ENCODE measurements at regions not wholly inside any gene's neighbourhood (a gene's known extent, or its start where the extent isn't known, plus 50 kb on each side); places are given as distances from the start of the nearest gene placed in this dataset.

DNA sequence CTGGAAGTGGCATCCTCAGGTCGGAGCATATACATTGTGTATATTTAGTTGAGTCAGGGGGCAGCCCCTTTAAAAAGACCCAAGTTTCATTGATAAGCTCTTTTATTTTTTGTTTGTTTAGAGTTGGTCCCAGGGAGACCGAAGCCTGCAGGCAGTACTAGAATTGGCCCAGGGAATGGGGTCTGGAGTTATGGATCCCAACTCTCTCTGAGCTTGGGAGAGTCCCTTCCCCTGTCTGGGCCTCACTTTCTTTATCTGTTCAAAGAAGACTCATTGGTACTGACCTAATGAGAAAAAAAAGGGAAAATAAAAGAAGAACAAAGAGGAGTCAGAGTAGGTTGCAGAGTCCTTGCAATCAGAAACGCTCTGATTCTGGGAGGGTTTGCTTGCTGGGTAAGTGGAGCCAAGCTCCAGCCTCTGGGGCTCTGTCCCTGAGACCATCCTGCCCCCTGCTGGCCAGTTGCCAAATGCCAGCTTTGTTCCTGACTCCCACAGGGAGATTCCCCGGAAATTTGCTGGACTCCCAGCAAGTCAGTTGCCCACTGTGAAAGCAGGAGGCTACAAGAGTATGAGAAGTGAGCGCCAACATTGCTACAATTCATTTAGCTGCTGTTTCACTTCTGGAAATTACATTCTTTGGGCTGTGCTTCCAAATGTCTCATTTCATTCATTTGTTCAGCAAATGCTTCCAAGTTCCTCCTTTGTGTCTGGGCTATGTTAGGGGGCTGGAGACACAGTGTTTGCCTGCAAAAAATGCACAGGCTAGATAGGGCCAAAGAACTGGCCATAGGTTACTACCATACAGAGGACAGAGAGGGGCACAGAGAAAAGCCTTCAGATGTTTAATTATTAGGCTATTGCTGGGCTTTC lies 156.2 kb downstream of the MELK start:
- peak; percentile 56 for DNase-seq (ENCODE audit: low read depth)

DNA sequence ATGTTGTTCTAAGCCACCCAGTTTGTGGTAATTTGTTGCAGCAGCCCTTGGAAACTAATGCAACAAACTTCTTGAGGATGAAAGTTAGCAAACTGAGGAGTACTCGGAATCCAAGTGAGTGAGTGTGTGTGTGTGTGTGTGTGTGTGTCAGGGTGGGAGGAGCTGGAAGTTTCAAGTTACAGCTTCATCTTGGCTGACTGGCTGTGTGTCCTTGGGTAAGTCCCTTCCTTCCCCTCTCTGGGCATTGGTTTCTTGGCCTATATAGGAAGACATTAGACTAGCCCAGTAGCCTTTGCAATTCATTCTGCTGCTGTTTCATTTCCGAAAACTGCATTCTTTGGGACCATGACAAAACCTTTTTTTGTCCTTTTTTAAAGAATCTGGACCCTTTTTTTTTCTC lies 157.2 kb downstream of the MELK start:
- no peak for DNase-seq (ENCODE audit: low read depth)

DNA sequence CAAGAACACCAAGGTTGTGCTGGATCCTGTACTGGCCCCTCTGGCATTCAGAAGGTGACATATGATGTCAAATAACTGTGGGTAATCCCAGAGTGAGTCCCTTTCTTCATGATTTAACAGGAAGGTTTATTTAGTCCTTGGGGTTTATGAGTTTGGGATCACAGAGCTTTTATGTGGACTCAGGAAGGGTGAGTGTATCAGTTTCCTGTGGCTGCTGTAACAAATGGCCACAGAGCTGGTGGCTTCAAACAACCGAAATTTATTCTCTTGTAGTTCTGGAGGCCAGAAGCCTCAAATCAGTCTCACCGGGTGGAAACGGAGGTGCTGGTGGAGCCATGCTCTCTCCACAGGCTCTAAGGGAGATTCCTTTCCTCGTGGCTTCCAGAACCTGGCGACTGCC lies 157.7 kb downstream of the MELK start:
- DNase-seq (ENCODE audit: low read depth) = no peak

DNA sequence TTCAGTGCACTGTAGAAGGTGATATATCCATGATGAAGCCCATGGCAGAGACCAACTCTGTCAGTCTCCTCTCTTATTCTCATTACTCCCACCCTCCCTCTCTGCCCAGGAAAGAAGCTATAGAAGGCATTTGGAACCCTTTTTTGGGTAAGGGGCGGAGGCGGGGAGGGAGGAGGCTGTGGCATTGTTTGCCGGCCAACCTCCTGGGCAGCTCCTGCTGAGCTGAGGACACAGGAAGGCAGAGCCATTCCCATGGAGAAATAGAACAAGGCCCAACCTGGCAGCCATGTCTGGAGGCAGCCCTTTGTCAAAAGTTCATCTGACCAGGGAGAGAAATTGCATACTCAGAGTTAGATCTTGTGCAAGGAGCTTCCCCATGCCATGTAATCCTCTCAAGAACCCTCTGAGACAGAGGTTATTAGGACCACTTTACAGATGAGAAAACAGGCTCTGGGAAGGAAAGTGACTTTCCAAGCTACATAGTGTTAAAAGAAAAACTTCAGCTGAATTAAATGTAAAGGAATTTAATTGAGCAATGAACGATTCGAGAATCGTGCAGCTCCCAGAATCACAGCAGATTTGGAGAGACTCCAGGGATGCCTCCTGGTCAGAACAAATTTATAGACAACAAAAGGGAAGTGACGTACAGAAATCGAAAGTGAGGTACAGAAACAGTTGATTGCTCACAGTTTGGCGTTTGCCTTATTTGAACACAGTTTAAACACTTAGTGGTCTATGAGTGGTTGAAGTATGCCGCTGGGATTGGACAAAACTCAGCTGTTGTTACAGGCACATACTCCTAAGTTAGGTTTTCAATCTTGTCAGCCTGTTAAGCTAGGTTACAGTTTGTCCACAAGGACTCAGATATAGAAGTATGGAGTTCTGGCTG lies 158.6 kb downstream of the MELK start:
- DNase-seq (ENCODE audit: low read depth) = no peak

DNA sequence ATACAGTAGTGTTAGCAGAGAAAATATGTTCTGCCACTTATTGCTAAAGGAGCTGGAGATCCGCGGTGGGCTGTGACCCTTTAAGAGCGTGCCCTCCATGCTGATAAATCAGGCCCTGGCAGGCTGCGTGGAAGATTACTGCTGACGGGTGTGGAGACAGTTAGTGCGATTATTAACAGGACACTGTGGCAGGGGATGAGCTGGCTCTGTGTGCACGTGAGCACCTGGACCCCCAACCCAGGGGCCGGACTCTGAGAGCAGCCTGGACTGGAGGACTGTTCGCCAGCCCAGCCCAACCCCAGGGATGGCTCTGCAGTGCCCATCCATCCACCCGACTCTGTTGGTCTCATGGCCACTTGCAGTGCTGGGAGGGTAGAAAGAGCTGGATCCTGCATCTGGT lies 162.0 kb downstream of the MELK start:
- no peak for DNase-seq (ENCODE audit: low read depth)

DNA sequence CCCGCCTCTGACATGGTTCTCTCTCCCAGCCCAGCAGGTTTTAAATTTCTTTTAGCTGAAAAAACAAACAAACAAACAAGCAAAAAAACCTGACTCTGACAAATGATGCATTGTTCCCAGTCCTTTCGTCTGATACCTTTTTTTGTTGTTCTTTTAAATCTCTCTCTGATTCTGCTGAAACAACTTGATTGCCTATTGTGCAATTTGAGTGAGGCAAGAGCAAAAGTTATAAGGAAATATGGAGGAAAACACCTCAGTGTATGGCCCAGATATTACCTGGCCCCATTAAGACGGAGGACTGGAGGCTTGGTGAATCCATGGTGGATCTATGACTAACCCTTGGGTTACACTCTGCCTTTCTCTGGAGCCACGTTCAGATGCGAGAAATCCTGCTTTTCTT lies 164.0 kb downstream of the MELK start:
- no peak for DNase-seq (ENCODE audit: low read depth)

DNA sequence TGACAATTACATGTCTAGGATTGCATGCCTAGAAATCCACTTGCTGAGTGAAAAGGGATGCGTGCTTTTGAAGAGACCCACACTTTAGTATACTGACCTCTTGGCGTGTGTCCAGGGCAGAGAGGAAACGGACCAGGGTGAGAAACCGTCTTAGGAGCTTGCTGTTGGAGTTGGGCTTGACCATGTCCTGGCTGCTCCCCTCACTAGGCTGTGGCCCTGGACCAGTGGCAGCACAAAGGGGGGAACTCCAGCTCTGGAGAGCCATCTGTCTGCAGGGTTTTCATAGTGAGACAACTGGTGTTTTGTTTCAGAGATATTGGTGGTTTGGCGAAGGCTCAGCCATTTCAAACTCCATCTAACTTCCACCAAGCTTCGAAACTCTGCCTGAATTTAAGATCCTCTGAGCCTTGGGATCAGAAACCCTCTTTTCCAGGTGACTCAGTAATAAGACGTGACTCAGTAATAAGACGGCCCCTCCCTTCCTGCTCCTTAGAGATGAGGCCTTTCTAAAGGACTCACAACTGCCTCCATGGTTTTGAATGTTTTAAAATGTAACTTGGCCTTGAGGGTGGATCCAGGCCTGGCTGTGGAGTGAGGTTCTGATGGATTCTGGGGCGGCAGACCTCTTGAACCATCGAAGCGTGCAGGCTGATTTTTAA lies 165.8 kb downstream of the MELK start:
- DNase-seq (ENCODE audit: low read depth) = no peak

DNA sequence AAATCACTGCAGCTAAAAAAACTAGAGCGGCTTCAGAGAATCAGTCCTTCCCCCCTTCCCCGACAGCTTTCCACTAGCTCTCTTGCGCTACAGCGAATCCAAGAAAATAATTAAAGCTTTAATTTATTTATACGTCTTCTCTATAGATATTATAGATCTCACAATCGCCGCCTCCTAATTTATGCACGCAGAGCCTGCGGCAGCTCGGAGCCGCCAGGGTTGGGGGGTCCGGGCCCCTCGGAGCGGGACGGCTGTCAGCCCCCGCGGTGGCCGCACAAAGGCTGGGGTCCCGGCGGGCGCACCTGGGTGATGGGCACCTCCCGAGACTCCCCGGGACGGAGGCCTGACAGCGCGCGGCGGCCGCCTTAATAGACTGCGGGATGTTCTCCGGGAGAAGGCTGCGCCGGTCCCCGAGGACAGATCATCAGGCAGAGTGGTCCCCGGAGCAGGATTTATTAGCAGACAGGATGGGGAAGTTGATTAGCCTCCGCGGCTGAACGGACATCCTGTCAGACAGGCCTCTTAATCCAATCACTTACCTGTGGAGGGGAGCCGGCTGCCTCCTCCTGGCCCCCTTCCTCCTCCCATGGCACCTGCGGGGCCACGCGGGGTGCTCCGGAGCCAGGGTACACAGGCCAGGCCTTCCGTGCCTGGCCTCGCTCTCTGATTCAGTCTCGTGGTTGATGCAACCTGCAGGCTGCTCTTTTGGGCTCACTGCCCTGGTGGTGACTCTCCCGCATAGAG lies 166.8 kb downstream of the MELK start:
- no peak for DNase-seq (ENCODE audit: low read depth)

DNA sequence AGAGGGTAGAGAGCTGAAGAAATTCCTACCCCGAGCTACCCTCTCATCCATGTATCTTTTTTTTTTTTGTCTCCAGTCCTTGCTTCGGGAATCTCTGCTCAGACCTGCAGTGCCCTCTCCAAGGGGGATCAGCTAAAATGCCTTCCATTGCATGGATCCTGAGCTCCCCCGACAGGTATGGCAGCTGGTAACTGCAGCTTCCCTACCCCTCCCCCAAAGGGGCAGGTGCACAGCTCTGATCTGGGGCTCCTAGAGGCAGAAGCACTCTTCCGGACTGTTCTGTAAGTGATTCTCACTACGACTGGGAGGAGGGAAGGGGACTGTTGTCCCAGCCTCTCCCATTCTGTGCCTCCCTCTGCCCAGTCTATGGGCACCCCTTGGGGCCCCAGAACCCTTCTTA lies 169.6 kb downstream of the MELK start:
- DNase-seq (ENCODE audit: low read depth) = no peak

DNA sequence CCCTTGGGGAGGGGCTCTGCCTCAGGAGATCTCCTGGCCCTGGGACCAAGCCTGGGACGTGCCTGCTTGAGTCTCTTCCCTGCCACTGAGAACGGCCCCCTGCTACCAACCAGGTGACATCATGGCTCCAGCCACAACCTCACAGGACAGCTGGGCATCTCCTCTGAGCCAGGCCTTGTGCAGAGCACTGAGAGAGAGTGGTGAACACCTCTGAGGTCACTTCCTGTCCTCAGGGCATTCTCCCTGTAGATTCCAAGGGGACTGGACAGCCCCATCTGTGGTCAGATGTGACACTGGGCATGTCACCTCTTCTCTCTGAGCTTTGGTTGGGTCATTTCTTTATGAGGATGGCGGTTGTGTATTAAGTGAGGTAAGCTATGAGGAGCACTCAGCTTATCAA lies 172.0 kb downstream of the MELK start:
- DNase-seq (ENCODE audit: low read depth) = no peak

DNA sequence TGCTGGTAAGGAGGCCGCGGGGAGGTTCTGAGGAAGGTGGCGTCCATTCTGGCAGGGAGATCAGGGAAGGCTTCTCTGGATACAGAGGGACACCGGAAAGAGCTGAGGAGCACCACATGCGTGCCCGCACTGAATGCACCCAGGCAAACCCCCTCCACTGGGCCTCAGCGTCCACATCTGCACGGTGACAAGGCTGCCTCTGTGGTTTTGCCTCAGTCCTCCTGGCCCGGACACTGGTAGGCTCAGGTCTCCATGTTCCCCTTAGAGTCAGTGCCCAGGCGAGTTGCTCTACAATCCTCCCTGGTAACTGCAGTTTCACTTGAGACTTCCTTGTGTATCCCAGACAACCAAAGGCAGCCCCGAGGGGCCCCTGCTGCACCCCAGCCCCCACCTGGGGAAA lies 173.3 kb downstream of the MELK start:
- DNase-seq (ENCODE audit: low read depth) = no peak

DNA sequence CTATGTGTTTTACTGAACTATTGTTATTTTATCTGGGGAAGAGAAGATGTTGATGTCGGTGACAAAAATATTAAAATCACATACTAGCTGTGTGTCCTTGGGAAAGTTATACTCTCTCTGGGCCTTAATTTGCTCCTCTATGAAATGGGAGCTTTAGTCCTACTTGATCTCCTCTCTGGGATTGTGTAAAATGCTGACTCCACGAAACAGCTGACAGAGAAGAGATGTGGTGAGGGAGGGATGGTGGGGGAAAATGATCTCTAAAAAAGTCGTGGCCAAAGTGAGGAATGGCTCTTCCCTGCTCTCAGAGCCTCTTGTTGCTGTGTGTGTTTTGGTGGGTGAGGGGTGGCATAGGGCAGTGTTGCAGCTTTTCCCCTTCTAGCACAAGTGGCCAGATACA lies 173.7 kb downstream of the MELK start:
- DNase-seq (ENCODE audit: low read depth) = no peak

DNA sequence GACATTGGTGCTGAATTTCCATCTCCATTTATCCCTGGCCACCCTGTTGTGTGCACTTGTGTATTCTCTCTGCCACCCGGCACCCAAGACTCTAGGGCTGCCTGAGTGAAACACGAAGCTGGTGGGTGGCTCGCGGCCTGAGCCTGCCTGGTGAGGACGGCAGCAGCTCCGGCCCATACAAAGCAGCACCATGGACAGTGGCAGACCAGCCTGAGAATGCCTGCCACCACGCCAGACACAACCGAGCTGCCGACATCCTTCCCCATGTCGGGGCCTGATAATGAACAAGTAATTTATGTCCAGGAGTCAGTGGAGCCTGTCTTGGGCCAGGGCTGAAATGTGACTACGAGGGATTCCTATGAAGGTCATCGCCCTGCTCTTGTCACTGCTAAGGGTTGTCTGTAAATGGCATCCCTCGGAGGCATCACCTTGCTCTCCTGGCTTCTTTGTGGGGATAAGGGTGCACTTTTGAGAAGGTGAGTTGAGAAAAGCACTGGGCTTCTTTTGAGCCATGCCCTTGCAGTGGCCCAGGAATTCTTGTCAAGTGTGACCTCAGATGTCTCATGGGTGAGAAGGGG lies 175.7 kb downstream of the MELK start:
- no peak for DNase-seq (ENCODE audit: low read depth)

DNA sequence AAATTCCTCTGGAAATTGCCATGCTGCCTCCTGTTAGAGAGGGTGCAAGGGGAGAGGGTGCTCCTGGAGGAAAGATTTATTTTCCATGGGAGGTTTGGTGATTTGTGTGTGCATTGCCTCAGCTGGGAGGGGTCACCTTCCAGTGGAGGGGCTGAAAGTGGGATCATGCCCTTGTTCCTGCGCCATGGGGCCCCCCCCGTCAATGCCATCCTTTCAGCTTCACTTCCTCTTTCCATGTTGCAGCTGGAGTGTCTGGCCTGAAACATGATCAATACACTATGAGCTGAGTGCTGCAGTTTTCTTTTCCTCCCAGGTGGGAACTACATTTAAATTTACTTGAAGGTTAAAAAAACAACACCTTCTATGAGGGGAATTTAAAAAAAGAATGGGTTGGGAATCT lies 176.8 kb downstream of the MELK start:
- no peak for DNase-seq (ENCODE audit: low read depth)

DNA sequence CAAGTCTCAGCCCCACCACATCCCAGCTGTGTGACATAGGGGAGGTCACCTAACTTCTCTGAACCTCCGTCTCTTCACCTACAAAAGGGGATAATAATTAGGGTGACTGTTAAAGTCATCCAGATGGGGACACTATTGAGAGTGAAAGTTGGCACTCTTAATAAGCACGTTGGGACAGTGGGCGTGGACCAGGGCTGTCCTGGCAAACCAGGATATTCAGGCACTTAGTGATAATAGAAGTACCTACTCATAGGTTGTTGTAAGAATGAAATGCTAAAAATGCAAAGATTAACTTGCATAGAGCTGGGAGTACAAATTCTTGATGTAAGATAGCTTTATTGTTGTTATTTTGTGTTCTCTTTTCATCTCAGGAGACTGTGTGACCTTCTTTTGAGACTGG lies 177.9 kb downstream of the MELK start:
- no peak for DNase-seq (ENCODE audit: low read depth)

DNA sequence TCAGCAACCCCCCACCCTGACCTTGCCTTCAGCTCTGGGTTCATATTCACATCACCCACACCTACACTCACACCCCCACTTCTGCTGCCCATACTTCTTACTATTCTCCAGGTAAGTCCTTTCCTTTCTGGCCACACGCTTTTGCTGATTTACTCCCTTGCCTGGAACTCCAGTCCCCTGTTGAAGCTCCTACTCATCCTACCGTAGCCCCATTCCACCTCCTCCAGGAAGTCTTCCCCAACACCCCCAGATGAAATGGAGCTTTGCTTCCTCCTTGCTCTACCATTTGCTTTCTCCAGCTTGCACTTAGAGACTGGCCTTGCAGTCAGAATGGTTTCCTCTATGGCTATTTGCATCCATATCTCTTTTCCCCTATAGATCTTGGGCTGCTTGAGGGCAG lies 182.3 kb downstream of the MELK start:
- DNase-seq (ENCODE audit: low read depth) = no peak

DNA sequence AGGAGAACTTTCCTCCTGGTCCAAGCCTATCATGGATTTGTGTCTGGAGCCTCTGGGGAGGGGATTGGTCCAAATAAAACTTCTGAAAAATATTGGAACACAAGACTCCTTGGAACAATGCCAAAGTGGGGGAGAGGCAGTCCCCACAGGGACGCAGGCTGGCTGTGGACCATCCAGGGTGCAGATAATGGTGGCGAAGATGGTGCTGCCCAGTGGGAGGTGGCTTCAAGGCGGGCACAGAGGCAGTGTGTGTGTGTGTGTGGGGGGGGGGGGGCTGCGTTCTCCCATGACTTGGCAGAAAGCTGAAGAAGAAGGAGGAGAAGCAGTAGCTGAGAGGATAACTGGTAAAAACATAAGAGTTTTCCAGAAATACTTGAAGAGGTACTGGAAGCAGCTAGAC lies 186.4 kb downstream of the MELK start:
- DNase-seq (ENCODE audit: low read depth) = no peak

DNA sequence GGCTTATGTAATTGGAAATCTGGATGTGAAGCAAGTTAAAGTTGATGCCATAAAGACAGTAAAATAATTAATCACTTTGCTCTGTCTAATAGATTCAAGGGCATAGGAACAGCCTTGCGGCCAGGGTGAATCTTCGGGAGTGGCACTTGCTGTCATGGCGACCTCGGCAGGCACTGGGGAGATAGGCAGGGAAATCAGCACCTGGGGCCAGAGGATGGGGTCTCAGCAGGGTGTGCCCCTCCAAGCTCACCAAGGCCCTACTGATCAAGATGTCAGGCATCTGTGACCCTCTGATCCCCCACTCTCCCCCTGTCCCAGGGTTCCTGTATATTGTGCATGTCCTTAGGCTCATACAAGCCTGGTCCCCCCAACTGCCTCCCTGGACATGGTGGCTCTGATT lies 187.3 kb downstream of the MELK start:
- DNase-seq (ENCODE audit: low read depth) = no peak

DNA sequence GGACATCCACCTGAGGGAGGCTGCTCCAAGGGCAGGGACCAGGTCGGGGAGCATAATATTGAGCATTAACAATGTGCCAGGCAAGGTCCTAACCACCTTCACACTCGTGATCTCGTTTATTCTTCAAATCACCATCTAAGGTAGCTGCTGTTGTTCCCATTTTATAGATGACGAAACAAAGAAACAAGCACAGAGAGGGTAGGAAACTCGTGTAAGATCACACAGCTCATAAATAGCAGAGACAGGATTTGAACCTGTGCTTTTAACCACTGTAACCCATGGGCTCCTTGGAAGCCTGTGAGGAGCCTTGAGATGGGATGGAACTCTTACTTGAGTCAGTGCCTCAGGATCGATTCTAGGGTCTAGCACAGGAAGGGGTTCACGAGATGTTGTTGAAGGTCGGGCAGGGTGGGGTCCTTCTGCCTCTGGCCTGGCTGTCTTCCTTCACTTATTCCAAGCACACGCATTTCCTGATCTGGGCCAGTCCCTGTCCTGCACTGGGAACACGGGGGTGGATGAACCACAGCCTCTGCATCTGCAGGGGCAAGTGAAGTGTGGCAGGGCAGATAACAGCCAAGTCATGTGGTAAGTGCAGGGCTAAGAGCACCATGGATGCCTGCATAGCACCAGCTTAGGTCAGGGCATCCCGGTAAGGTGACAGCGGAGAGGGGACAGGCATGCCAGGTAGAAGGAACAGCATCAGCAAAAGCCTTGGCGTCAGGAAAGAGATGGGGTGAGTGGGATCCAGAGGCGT lies 188.1 kb downstream of the MELK start:
- DNase-seq (ENCODE audit: low read depth) = no peak

DNA sequence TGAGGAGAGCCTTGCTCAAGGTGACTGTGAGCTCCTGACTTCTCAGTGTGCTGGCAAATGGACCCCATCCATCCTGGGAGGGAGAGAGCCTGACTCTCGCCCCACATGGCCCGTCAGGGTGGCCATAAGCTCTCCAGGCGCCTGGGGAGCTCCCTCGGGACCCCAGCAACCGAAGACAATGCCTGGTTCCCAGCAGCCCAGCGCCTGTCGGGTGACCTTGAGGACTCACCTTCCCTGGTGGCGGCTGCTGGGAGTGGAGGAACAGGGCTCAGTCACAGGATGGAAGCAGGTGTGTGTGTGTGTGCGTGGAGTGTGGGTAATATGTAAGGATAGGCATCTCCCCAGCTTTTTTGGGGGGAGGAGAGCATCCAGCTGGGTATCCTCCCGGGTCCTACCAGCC lies 190.3 kb downstream of the MELK start:
- DNase-seq (ENCODE audit: low read depth) = no peak

DNA sequence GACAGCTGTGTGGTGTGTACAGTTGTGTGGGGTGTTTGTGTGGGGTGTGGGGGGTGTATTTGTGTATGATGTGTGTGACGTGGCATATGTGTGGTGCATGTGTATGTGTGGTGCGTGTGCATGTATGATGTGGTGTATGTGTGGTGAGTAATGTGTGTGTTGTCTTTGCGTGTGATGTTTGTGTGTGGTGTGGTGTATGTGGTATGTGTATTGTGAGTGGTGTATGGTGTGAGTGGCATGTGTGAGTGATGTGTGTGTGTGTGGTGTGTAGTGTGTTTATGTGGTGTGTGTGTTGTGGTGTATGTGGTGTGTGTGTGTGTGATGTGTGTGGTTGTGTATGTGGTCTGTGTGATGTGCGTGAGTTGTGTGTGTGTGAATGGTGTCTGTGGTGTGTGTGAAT lies 191.1 kb downstream of the MELK start:
- DNase-seq (ENCODE audit: low read depth) = no peak
